ENCODE measurements at regions not wholly inside any gene's neighbourhood (a gene's known extent, or its start where the extent isn't known, plus 50 kb on each side); places are given as distances from the start of the nearest gene placed in this dataset.
"Not testable (repeated sequence)": the region's sequence is repeated elsewhere in the genome, so short reads cannot be mapped to it uniquely, and the experiment has no call there.

DNA sequence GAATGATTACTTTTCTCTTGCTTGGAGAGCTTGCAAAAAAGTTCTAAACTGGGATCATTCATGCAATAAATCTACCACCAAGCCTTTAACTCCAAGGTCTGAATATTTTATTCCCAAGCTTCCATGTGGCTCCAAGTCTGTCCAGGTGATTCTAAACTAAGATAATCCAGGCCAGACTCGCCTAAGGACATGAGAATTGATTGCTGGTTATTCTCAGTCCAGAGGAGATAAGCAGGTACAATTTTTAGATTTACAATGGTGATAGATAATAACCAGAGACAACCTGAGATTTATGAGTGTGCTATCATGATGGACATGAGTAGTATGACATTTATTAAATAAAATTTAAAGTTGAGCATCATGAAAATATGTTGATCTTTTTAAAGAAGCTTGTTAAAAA is 156.5 kb upstream of the SPRY2 start:
- TF ChIP-seq, protein P1, sequence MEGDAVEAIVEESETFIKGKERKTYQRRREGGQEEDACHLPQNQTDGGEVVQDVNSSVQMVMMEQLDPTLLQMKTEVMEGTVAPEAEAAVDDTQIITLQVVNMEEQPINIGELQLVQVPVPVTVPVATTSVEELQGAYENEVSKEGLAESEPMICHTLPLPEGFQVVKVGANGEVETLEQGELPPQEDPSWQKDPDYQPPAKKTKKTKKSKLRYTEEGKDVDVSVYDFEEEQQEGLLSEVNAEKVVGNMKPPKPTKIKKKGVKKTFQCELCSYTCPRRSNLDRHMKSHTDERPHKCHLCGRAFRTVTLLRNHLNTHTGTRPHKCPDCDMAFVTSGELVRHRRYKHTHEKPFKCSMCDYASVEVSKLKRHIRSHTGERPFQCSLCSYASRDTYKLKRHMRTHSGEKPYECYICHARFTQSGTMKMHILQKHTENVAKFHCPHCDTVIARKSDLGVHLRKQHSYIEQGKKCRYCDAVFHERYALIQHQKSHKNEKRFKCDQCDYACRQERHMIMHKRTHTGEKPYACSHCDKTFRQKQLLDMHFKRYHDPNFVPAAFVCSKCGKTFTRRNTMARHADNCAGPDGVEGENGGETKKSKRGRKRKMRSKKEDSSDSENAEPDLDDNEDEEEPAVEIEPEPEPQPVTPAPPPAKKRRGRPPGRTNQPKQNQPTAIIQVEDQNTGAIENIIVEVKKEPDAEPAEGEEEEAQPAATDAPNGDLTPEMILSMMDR (IDR thresholded peaks at IDR 0.05): no peak
- no peak for TF ChIP-seq POLR2A (IDR thresholded peaks at IDR 0.05)
- H3K36me3 ChIP-seq (replicated peaks in 1 of 2): no peaks in the 10 kb centered on the region
- H3K27ac ChIP-seq: no peak overlapping the region
- no peaks in the 10 kb centered on the region for H3K9me3 ChIP-seq (replicated peaks in 1 of 3)
- WGBS, 4 donors: 33 to 69% (median 66%) methylated on average over 1 of the region's 1 CpG
- no peaks in the 10 kb centered on the region for H3K4me1 ChIP-seq (replicated peaks in 1 of 2)
- intact Hi-C loops (cut with DNase I): no loop called here
- no peak for DNase-seq
- no peaks in the 10 kb centered on the region for H3K27me3 ChIP-seq
- no peak overlapping the region for H3K4me3 ChIP-seq

DNA sequence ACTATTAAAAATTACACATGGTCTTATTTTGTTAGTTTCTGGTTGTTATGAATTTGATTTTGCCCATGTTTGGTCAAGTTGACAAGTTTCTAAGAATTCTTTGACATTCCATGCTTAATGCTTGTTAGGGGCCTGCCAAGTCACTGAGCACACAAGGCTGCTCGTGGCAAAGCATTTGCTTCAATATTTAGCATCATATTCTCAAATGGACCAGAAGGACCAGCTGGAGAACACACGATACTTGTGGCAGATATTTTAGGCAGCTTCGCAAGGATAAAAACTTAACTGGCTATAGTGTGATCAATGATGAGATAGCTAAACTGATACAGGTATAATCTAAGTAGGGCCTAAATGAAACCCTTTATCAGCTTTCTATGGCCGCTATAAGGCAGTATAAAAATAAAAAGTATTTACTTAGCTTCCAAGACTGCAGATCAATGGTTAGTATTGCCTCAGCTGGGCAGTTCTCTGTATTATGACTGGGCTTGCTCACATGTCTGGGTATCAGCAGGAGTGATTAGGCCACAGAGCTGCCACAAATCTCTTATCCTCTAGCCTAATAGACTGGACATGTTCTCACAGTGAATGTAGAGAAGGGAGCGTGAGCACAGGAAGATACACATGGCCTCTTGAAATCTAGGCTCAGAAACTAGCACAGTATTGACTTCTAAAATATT is 155.9 kb upstream of the SPRY2 start:
- 84 to 87% (median 85%) methylated on average over 5 of the region's 5 CpGs for WGBS, 4 donors
- H3K9me3 ChIP-seq (replicated peaks in 1 of 3): no peaks in the 10 kb centered on the region
- no peak for DNase-seq
- intact Hi-C loops (cut with DNase I): no loop called here
- H3K27ac ChIP-seq: no peak overlapping the region
- H3K36me3 ChIP-seq (replicated peaks in 1 of 2): no peaks in the 10 kb centered on the region
- no peak overlapping the region for H3K4me3 ChIP-seq
- H3K4me1 ChIP-seq (replicated peaks in 1 of 2): no peaks in the 10 kb centered on the region
- no peak for TF ChIP-seq POLR2A (IDR thresholded peaks at IDR 0.05)
- TF ChIP-seq, protein P1 (IDR thresholded peaks at IDR 0.05): no peak
- no peaks in the 10 kb centered on the region for H3K27me3 ChIP-seq

DNA sequence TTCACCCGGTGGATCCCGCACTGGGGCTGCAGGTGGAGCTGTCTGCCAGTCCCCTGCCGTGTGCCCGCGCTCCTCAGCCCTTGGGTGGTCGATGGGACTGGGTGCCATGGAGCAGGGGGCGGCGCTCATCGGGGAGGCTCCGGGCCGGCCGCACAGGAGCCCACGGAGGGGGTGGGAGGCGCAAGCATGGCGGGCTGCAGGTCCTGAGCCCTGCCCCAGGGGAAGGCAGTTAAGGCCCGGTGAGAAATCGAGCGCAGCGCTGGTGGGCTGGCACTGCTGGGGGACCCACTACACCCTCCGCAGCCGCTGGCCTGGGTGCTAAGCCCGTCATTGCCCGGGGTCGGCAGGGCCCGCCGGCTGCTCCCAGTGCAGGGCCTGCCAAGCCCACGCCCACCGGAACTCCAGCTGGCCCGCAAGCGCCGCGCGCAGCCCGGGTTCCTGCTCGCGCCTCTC is 149.6 kb upstream of the SPRY2 start:
- H3K36me3 ChIP-seq (replicated peaks in 1 of 2); H3K4me1 ChIP-seq (replicated peaks in 1 of 2); H3K27ac ChIP-seq; H3K9me3 ChIP-seq (replicated peaks in 1 of 3); H3K27me3 ChIP-seq; intact Hi-C loops (cut with DNase I); H3K4me3 ChIP-seq; DNase-seq: not testable (repeated sequence)
- 90 to 93% (median 92%) methylated on average over 31 to 36 of the region's 36 CpGs; no CpG with 5 or more reads in 1 of the 4 donors for WGBS, 4 donors

DNA sequence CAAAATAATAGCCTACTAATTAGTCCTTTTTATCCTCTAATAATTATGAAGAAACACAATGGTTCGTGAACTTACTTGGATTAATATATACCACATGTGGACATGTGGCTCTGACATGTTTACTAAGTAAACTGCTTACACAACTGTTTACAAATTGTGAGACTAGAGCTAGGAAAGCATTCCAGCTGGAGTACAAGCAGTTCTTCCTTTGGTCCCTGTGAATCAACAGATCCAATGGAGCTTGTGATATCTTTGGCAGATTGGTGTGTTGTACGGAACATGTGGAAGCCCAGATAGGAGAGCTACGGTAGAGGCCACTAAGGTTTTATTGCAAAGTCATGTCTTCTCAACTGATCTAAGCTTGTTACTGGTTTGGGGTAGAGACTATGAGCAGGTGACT is 145.5 kb upstream of the SPRY2 start:
- intact Hi-C loops (cut with DNase I): no loop called here
- Histone ChIP-seq H3K4me1 (replicated peaks in 1 of 2) (no peaks in the 10 kb centered on the region), H3K27ac (no peak overlapping the region), H3K36me3 (replicated peaks in 1 of 2) (no peaks in the 10 kb centered on the region), H3K27me3 (no peaks in the 10 kb centered on the region), H3K4me3 (no peak overlapping the region), H3K9me3 (replicated peaks in 1 of 3) (no peaks in the 10 kb centered on the region)
- no peak for DNase-seq
- TF ChIP-seq, protein P1 (IDR thresholded peaks at IDR 0.05): no peak
- WGBS, 4 donors: 84 to 90% (median 88%) methylated on average over 3 of the region's 3 CpGs

DNA sequence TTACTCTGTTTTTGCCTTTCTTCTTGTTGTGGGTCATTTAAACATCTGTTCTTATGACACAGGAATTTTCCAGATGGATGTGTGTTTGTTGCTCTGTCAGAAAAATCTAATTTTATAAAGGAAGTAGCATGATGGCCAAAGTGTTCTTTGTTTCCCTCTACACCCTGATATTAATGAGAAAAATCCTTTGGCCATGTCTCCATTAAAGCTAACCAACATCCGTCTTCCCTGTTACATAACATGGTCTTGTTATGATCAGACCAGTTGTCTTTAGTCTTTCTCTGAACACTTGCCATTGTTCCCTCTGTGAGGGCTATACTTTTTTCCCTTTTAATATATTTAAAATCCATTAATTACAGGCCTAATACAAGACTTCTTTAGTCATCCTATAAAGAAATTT is 142.2 kb upstream of the SPRY2 start:
- Histone ChIP-seq H3K9me3 (replicated peaks in 1 of 3) (no peaks in the 10 kb centered on the region), H3K4me1 (replicated peaks in 1 of 2) (no peaks in the 10 kb centered on the region), H3K27me3 (no peaks in the 10 kb centered on the region), H3K27ac (no peak overlapping the region), H3K36me3 (replicated peaks in 1 of 2) (no peaks in the 10 kb centered on the region), H3K4me3 (no peak overlapping the region)
- DNase-seq: no peak
- WGBS, 4 donors: 0 to 45% (median 14%) methylated on average over 1 of the region's 1 CpG
- intact Hi-C loops (cut with DNase I): no loop called here
- TF ChIP-seq, protein P1 (IDR thresholded peaks at IDR 0.05): no peak
- TF ChIP-seq POLR2A (IDR thresholded peaks at IDR 0.05): no peak
